ENCODE measurements at regions not wholly inside any gene's neighbourhood (a gene's known extent, or its start where the extent isn't known, plus 50 kb on each side); places are given as distances from the start of the nearest gene placed in this dataset.

DNA sequence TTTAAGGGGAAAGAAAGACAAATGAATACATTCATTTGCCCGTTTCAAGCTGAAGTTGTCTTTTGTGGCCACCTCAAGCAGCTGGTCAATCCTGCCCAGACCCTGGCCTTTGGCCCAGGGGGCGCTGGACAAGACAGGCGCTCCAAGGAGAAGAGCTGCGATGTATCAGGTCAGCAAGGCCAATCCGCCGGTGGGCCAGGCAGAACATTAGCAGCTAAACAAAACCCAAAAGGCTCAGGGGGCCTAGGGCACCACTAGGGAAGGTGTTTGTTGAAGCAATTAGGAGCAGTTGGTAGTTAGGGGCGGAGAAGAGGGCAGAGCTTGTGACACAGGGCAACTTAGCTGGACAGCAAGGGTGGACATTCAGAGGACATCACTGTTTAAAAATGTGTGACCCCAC is 60.8 kb upstream of the TMEM33 start:
- Histone ChIP-seq H3K79me2 (ENCODE audit: insufficient read depth, low read length) (no peaks in the 10 kb centered on the region), H4K20me1 (ENCODE audit: insufficient read depth, low read length) (no peaks in the 10 kb centered on the region), H3K9me3 (ENCODE audit: low read depth, low read length) (no peaks in the 10 kb centered on the region), H3K27ac (ENCODE audit: low read depth, low read length) (no peak overlapping the region), H3K4me1 (ENCODE audit: insufficient read depth, low read length) (no peaks in the 10 kb centered on the region), H3K27me3 (ENCODE audit: insufficient read depth, low read length) (peaks cover 65% of the 10 kb centered on the region), H3K36me3 (ENCODE audit: insufficient read depth, low read length) (no peaks in the 10 kb centered on the region), H3K4me2 (ENCODE audit: insufficient read depth, low read length) (no peak overlapping the region), H2AFZ (ENCODE audit: low read length) (no peak overlapping the region), H3K4me3 (ENCODE audit: insufficient read depth, low read length) (no peak overlapping the region)
- DNase-seq (ENCODE audit: insufficient read length, low spot score, missing footprints): no peak
- TF ChIP-seq, protein P1, sequence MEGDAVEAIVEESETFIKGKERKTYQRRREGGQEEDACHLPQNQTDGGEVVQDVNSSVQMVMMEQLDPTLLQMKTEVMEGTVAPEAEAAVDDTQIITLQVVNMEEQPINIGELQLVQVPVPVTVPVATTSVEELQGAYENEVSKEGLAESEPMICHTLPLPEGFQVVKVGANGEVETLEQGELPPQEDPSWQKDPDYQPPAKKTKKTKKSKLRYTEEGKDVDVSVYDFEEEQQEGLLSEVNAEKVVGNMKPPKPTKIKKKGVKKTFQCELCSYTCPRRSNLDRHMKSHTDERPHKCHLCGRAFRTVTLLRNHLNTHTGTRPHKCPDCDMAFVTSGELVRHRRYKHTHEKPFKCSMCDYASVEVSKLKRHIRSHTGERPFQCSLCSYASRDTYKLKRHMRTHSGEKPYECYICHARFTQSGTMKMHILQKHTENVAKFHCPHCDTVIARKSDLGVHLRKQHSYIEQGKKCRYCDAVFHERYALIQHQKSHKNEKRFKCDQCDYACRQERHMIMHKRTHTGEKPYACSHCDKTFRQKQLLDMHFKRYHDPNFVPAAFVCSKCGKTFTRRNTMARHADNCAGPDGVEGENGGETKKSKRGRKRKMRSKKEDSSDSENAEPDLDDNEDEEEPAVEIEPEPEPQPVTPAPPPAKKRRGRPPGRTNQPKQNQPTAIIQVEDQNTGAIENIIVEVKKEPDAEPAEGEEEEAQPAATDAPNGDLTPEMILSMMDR (IDR thresholded peaks at IDR 0.05; ENCODE audit: extremely low read depth, low read depth, low read length): no peak

DNA sequence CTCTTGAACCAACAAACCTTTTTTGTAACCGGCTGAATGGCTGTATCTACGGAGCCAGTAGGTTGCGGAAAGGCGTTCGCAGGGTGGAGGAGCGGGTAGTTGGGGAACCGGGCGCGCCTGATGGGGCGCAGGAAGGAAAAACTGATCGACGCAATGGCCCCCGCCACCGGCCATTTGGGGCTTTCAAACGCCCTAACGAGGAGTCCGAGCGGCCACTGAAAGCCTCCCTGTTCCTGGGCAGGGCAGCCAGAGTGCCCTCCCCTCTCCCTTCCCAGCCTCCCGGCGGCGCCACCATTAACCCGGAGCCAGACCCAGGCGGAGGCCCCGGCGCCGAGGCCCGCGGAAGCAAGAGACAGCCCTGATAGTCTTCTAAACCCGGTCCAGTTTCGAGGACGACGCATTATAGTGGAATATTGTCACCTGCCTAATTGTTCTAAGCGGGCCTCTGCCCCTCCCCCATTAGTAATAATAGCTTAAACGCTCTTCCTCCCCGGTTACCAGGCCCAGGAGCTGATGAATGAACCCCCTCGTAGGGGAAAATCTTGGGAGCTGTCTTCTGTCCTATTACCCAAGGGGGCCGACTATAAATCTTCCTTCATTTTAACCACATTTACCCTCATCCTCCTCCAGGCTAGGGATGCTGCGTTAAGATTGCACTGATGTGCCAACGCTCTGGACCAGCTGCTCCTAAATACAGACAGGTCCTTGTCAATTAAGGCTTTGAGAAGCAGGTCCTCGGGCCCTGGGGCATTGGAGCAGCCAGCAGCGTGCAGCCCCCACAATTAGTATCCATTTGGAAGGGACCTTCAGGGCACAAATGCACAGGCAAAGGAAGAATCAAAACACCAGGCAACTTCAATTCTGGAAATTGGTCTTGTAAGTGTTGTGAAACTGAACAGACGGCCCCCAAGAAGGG is 61.6 kb upstream of the TMEM33 start:
- no peak overlapping the region for H3K4me3 ChIP-seq (ENCODE audit: insufficient read depth, low read length)
- TF ChIP-seq, protein P1 (IDR thresholded peaks at IDR 0.05; ENCODE audit: extremely low read depth, low read depth, low read length): no peak
- no peak overlapping the region for H3K4me2 ChIP-seq (ENCODE audit: insufficient read depth, low read length)
- no peaks in the 10 kb centered on the region for H3K36me3 ChIP-seq (ENCODE audit: insufficient read depth, low read length)
- no peak overlapping the region for H2AFZ ChIP-seq (ENCODE audit: low read length)
- H3K4me1 ChIP-seq (ENCODE audit: insufficient read depth, low read length): no peaks in the 10 kb centered on the region
- no peaks in the 10 kb centered on the region for H3K9me3 ChIP-seq (ENCODE audit: low read depth, low read length)
- H4K20me1 ChIP-seq (ENCODE audit: insufficient read depth, low read length): no peaks in the 10 kb centered on the region
- DNase-seq (ENCODE audit: insufficient read length, low spot score, missing footprints): no peak
- H3K27ac ChIP-seq (ENCODE audit: low read depth, low read length): no peak overlapping the region
- H3K27me3 ChIP-seq (ENCODE audit: insufficient read depth, low read length): peaks cover 63% of the 10 kb centered on the region
- no peaks in the 10 kb centered on the region for H3K79me2 ChIP-seq (ENCODE audit: insufficient read depth, low read length)

DNA sequence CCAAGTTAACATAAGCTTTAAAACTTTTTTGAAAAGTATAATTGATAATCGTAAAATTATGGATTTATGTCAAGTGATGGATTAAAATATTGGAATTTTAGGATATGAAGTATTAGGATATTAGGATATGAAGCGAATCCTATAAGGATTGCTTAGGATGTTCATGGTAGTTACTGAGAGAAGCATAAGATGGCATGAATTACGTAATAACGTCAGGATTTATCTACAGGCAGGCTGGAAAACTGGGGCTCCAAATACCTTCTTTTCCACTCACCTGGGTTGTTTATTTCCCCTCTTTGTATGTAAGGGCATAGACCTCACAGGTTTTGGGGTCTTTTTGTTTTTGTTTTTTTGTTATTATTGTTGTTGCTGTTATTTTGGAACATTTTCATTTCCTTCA is 65.2 kb upstream of the TMEM33 start:
- Histone ChIP-seq H4K20me1 (ENCODE audit: insufficient read depth, low read length) (no peaks in the 10 kb centered on the region), H3K27ac (ENCODE audit: low read depth, low read length) (no peak overlapping the region), H3K4me1 (ENCODE audit: insufficient read depth, low read length) (no peaks in the 10 kb centered on the region), H3K79me2 (ENCODE audit: insufficient read depth, low read length) (no peaks in the 10 kb centered on the region), H3K27me3 (ENCODE audit: insufficient read depth, low read length) (peaks cover 66% of the 10 kb centered on the region), H3K9me3 (ENCODE audit: low read depth, low read length) (no peaks in the 10 kb centered on the region), H3K4me2 (ENCODE audit: insufficient read depth, low read length) (no peak overlapping the region), H2AFZ (ENCODE audit: low read length) (no peak overlapping the region), H3K36me3 (ENCODE audit: insufficient read depth, low read length) (no peaks in the 10 kb centered on the region), H3K4me3 (ENCODE audit: insufficient read depth, low read length) (no peak overlapping the region)
- TF ChIP-seq, protein P1 (IDR thresholded peaks at IDR 0.05; ENCODE audit: extremely low read depth, low read depth, low read length): no peak
- no peak for DNase-seq (ENCODE audit: insufficient read length, low spot score, missing footprints)

DNA sequence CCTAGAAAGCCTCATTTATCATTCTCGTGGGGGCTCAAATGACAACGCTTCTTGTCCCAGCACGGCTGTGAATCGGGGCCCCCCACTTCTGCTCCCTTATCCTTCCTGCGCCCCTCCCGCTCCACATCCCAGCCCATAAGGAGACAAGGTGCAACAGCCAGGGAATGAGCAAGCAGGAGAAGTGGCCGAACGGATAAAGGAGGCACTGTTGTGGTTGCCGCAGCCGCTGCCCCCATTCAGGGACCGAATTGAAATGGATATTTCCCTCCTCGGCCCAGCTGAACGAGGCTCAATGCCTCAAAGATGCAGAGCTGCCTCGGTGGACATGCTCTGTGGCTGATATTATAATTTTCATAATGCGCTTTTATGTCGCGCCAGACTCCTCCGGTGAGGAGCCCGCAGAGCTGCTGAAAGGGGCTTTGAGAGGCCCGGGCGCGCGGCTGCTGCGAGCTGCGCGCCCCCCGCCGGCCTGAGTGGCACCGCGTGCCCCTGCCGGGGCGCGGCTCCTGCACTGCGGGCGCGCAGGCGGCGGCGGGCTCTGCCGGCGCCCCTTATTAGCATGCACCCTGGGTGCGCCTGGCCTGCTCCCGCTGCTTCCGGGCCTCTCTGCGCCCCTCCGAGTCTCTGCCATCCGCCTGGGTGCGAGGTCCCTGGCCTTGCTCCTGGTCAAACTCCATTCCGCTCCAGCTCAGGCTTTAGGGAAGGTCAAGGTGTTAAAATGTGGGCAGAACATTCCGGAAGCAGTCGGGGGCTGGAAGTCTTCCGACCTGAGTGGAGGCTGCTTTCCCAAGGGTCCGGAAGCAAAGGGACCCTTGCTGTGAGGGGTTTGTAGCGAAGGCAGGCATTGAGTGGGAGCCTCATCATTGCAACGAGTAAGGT is 68.2 kb upstream of the TMEM33 start:
- Histone ChIP-seq H2AFZ (ENCODE audit: low read length) (no peak overlapping the region), H4K20me1 (ENCODE audit: insufficient read depth, low read length) (no peaks in the 10 kb centered on the region), H3K4me3 (ENCODE audit: insufficient read depth, low read length) (no peak overlapping the region), H3K27ac (ENCODE audit: low read depth, low read length) (no peak overlapping the region), H3K4me2 (ENCODE audit: insufficient read depth, low read length) (no peak overlapping the region), H3K9me3 (ENCODE audit: low read depth, low read length) (no peaks in the 10 kb centered on the region), H3K4me1 (ENCODE audit: insufficient read depth, low read length) (no peaks in the 10 kb centered on the region), H3K79me2 (ENCODE audit: insufficient read depth, low read length) (no peaks in the 10 kb centered on the region), H3K36me3 (ENCODE audit: insufficient read depth, low read length) (no peaks in the 10 kb centered on the region), H3K27me3 (ENCODE audit: insufficient read depth, low read length) (peaks cover 54% of the 10 kb centered on the region)
- DNase-seq (ENCODE audit: insufficient read length, low spot score, missing footprints): no peak
- TF ChIP-seq, protein P1 (IDR thresholded peaks at IDR 0.05; ENCODE audit: extremely low read depth, low read depth, low read length): no peak
